ENCODE measurements at regions not wholly inside any gene's neighbourhood (a gene's known extent, or its start where the extent isn't known, plus 50 kb on each side); places are given as distances from the start of the nearest gene placed in this dataset.
A peak's percentile ranks its signal among the peaks of the same experiment; 100 is the strongest.

GRCh38 chr11:122062763-122063162 is 53.3 kb downstream of the BLID start:
- DNase-seq, result no peak

GRCh38 chr11:122059565-122059964 is 56.5 kb downstream of the BLID start:
- no peak for DNase-seq

- DNase-seq, result peak in 1 of 3 donors; percentile 9
These were observed 65.9 kb downstream of the BLID start for GRCh38 chr11:122050021-122050690.

- DNase-seq, result peak in 1 of 3 donors; percentile 19
These were observed 67.6 kb downstream of the BLID start for GRCh38 chr11:122048401-122048800.

- DNase-seq, result no peak
These were observed 69.2 kb downstream of the BLID start for GRCh38 chr11:122046846-122047245.

- DNase-seq, result no peak
These were observed 69.6 kb downstream of the BLID start for GRCh38 chr11:122046438-122046837.

- DNase-seq, result peak; percentile 80 to 98 (median 94)
These were observed 70.8 kb downstream of the BLID start for GRCh38 chr11:122045181-122045586.

- DNase-seq, result peak in 1 of 3 donors; percentile 26
These were observed 71.9 kb downstream of the BLID start for GRCh38 chr11:122044086-122044485.

- DNase-seq, result no peak
These were observed 73.0 kb downstream of the BLID start for GRCh38 chr11:122042981-122043380.

GRCh38 chr11:122040464-122040863 is 75.6 kb downstream of the BLID start:
- DNase-seq, result no peak

- DNase-seq, result no peak
These were observed 77.5 kb downstream of the BLID start for GRCh38 chr11:122038543-122038942.

GRCh38 chr11:122037911-122038310 is 78.1 kb downstream of the BLID start:
- no peak for DNase-seq

GRCh38 chr11:122036493-122036892 is 79.5 kb downstream of the BLID start:
- DNase-seq, result no peak

GRCh38 chr11:122036018-122036417 is 80.0 kb downstream of the BLID start:
- DNase-seq, result no peak

GRCh38 chr11:122033631-122034030 is 82.4 kb downstream of the BLID start:
- DNase-seq, result no peak

- no peak for DNase-seq
These were observed 82.8 kb downstream of the BLID start for GRCh38 chr11:122033193-122033592.

- peak in 1 of 3 donors; percentile 18 for DNase-seq
These were observed 83.7 kb downstream of the BLID start for GRCh38 chr11:122032317-122032716.

- DNase-seq, result no peak
These were observed 84.2 kb downstream of the BLID start for GRCh38 chr11:122031813-122032212.

- DNase-seq, result no peak
These were observed 85.7 kb downstream of the BLID start for GRCh38 chr11:122030286-122030685.

GRCh38 chr11:122028545-122028944 is 87.5 kb downstream of the BLID start:
- DNase-seq, result no peak

- no peak for DNase-seq
These were observed 88.0 kb downstream of the BLID start for GRCh38 chr11:122028036-122028435.

- no peak for DNase-seq
These were observed 90.3 kb downstream of the BLID start for GRCh38 chr11:122025757-122026156.

GRCh38 chr11:122024278-122024677 is 91.7 kb downstream of the BLID start:
- DNase-seq, result no peak

- DNase-seq, result no peak
These were observed 92.3 kb downstream of the BLID start for GRCh38 chr11:122023614-122024250.

- no peak for DNase-seq
These were observed 93.4 kb downstream of the BLID start for GRCh38 chr11:122022646-122023045.
